PC-3 (cell line): ENCODE measurements at regions not wholly inside any gene's neighbourhood (a gene's known extent, or its start where the extent isn't known, plus 50 kb on each side); places are given as distances from the start of the nearest gene placed in this dataset.

ENCODE experiments used
- EZH2 ChIP-seq: fragments of 300-600 bp; sonication (generic); IDR thresholded peaks from one replicate; pipeline ENCODE4 v1.6.1; 2017; ENCODE audit warnings: antibody characterized with exemption, mild to moderate bottlenecking, low read length; ENCODE audit not compliant: unreplicated experiment
- EZH2phosphoT487 ChIP-seq: fragments of 300-600 bp; sonication (generic); IDR thresholded peaks from 2 replicates; pipeline ENCODE4 v1.6.1; 2018; ENCODE audit warnings: mild to moderate bottlenecking, antibody characterized with exemption, low read length, borderline replicate concordance

- TF ChIP-seq EZH2, result no peak
- TF ChIP-seq EZH2phosphoT487, result no peak
Measured at GRCh38 chr13:79913141-79913827, 427.6 kb downstream of the SPRY2 start.
